ENCODE measurements at regions not wholly inside any gene's neighbourhood (a gene's known extent, or its start where the extent isn't known, plus 50 kb on each side); places are given as distances from the start of the nearest gene placed in this dataset.
A peak's percentile ranks its signal among the peaks of the same experiment; 100 is the strongest.

GRCh38 chr2:15852811-15853210 is 87.5 kb upstream of the MYCN start:
- Histone ChIP-seq H3K4me3 (no peak overlapping the region), H3K36me3 (ENCODE audit: insufficient read depth) (no peaks in the 10 kb centered on the region), H3K79me2 (replicated peaks; ENCODE audit: insufficient read depth) (no peaks in the 10 kb centered on the region), H3K27ac (ENCODE audit: low read depth) (no peak overlapping the region), H3K27me3 (ENCODE audit: insufficient read depth) (no peaks in the 10 kb centered on the region), H2AFZ (no peak overlapping the region), H3K4me2 (no peak overlapping the region), H3K4me1 (ENCODE audit: insufficient read depth) (no peaks in the 10 kb centered on the region), H3F3A (replicated peaks; ENCODE audit: low read depth) (no peaks in the 10 kb centered on the region), H4K20me1 (replicated peaks; ENCODE audit: insufficient read depth) (no peaks in the 10 kb centered on the region), H3K9me2 (ENCODE audit: insufficient read depth) (peaks cover 4% of the 10 kb centered on the region; the same call in 1 of the 2 replicates)
- no peak for ATAC-seq
- Mint-ChIP-seq H3K4me1 (no peaks in the 10 kb centered on the region), H3K27ac (no peak overlapping the region), H3K36me3 (ENCODE audit: low read depth) (peaks cover 5% of the 10 kb centered on the region; the same call in 1 of the 3 replicates), H3K9me3 (peaks cover 11% of the 10 kb centered on the region; the same call in 2 of the 3 replicates), H3K27me3 (ENCODE audit: insufficient read depth, low read depth, poor library complexity) (no peaks in the 10 kb centered on the region), H3K4me3 (no peak overlapping the region)
- no peak for DNase-seq (ENCODE audit: low spot score)
- no peak for TF ChIP-seq CTCF (conservative IDR thresholded peaks at IDR 0.05; ENCODE audit: low read depth in 2 of 2)

- no peak for DNase-seq (ENCODE audit: low spot score)
- Histone ChIP-seq H3K9me2 (ENCODE audit: insufficient read depth) (peaks cover 4% of the 10 kb centered on the region; the same call in 1 of the 2 replicates), H3K79me2 (replicated peaks; ENCODE audit: insufficient read depth) (no peaks in the 10 kb centered on the region), H3K4me2 (no peak overlapping the region), H3K4me3 (no peak overlapping the region), H4K20me1 (replicated peaks; ENCODE audit: insufficient read depth) (no peaks in the 10 kb centered on the region), H3K36me3 (ENCODE audit: insufficient read depth) (no peaks in the 10 kb centered on the region), H3K27ac (ENCODE audit: low read depth) (no peak overlapping the region), H3K27me3 (ENCODE audit: insufficient read depth) (no peaks in the 10 kb centered on the region), H3F3A (replicated peaks; ENCODE audit: low read depth) (no peaks in the 10 kb centered on the region), H2AFZ (peak overlapping the region; percentile 9; the same call in 1 of the 2 replicates), H3K4me1 (ENCODE audit: insufficient read depth) (no peaks in the 10 kb centered on the region)
- no peak for ATAC-seq
- no peaks in the 10 kb centered on the region for H3K4me1 Mint-ChIP-seq
- H3K9me3 Mint-ChIP-seq = peaks cover 11% of the 10 kb centered on the region; the same call in 2 of the 3 replicates
- H3K27me3 Mint-ChIP-seq (ENCODE audit: insufficient read depth, low read depth, poor library complexity) = no peaks in the 10 kb centered on the region
- peaks cover 5% of the 10 kb centered on the region; the same call in 1 of the 3 replicates for H3K36me3 Mint-ChIP-seq (ENCODE audit: low read depth)
- no peak overlapping the region for H3K4me3 Mint-ChIP-seq
- H3K27ac Mint-ChIP-seq = no peak overlapping the region
- TF ChIP-seq EZH2 (IDR thresholded peaks at IDR 0.05; ENCODE audit: low read depth, unreplicated experiment) = no peak
- TF ChIP-seq POLR2AphosphoS5 (IDR thresholded peaks at IDR 0.05; ENCODE audit: low read depth) = no peak
- TF ChIP-seq NANOG (IDR thresholded peaks at IDR 0.05; ENCODE audit: borderline replicate concordance) = no peak
- TF ChIP-seq ZNF114 (CRISPR knock-in tag; IDR thresholded peaks at IDR 0.05) = no peak
- TF ChIP-seq ZNF331 (CRISPR knock-in tag; IDR thresholded peaks at IDR 0.05; ENCODE audit: low read depth) = no peak
- TF ChIP-seq REST (IDR thresholded peaks at IDR 0.05; ENCODE audit: unreplicated experiment) = no peak
- no peak for TF ChIP-seq CTCF (conservative IDR thresholded peaks at IDR 0.05; ENCODE audit: low read depth in 2 of 2)
- TF ChIP-seq CREB1 (CRISPR knock-in tag; IDR thresholded peaks at IDR 0.05; ENCODE audit: low read depth) = no peak
- TF ChIP-seq ETS1 (IDR thresholded peaks at IDR 0.05) = no peak
- TF ChIP-seq EZH2phosphoT487 (IDR thresholded peaks at IDR 0.05; ENCODE audit: unreplicated experiment) = no peak
Observed at GRCh38 chr2:15853903-15854302, 86.4 kb upstream of the MYCN start.

Measured in GM23338 (cell line).